ENCODE measurements at regions not wholly inside any gene's neighbourhood (a gene's known extent, or its start where the extent isn't known, plus 50 kb on each side); places are given as distances from the start of the nearest gene placed in this dataset.

DNA sequence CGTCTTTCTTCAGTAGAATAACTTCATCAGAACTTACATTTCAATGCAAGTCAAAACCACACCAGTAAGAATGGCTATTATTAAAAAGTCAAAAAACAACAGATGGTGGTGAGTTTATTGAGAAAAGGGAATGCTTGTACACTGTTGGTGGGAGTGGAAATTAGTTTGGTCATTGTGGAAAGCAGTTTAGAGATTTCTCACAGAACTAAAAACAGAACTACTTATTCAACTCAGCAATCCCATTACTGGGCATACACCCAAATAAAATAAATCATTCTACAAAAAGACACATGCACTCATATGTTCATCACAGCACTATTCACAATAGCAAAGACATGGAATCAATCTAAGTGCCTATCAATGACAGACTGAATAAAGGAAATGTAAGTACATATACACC, 231.2 kb downstream of the NHLRC3 start:
- TF ChIP-seq, protein P1, sequence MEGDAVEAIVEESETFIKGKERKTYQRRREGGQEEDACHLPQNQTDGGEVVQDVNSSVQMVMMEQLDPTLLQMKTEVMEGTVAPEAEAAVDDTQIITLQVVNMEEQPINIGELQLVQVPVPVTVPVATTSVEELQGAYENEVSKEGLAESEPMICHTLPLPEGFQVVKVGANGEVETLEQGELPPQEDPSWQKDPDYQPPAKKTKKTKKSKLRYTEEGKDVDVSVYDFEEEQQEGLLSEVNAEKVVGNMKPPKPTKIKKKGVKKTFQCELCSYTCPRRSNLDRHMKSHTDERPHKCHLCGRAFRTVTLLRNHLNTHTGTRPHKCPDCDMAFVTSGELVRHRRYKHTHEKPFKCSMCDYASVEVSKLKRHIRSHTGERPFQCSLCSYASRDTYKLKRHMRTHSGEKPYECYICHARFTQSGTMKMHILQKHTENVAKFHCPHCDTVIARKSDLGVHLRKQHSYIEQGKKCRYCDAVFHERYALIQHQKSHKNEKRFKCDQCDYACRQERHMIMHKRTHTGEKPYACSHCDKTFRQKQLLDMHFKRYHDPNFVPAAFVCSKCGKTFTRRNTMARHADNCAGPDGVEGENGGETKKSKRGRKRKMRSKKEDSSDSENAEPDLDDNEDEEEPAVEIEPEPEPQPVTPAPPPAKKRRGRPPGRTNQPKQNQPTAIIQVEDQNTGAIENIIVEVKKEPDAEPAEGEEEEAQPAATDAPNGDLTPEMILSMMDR (IDR thresholded peaks at IDR 0.05; ENCODE audit: low read depth, low read length, missing control alignments) = no peak
- no peak for DNase-seq (ENCODE audit: low read depth)
- H3K4me3 ChIP-seq (ENCODE audit: low read depth, low read length) = no peak overlapping the region

GRCh38 chr13:39272994-39273393, 234.7 kb downstream of the NHLRC3 start:
- TF ChIP-seq, protein P1 (IDR thresholded peaks at IDR 0.05; ENCODE audit: low read depth, low read length, missing control alignments) = no peak
- no peak overlapping the region for H3K4me3 ChIP-seq (ENCODE audit: low read depth, low read length)
- no peak for DNase-seq (ENCODE audit: low read depth)

DNA sequence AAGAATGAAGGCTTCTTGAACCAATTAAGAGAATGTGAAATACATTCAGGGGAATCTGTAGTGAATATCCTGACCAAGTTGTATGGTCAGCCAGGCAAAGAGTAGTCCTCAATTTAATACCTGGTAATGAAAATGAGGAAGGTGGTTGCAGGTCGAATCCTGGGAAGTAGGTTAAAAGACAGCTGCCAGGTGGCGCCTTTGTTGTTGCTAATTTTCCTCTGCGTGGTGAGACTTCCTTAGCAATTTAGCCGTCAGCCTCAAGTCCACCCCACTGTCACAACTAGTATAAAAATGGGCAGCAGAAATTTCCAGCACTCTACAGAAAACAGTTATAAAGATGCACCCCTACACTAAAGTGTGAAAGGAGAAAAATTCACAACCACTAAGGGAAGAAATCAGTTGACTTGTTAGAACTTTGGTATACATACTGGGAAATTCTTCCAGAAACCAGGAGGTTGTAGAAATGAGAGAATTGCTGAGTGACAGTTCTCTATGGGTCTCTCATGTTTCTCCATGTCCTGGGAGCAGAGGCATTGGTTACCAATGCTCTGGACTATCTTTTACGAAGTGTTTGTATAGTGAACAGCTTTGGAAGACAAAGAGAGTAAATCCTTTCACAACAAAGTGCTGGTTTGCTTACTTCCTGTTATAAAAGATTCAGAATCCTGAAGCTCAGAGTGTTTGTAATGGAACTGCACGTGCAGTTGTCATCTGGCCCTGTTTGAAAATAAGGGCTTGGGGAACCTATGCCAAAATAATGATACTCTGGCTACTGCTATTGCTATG, 235.9 kb downstream of the NHLRC3 start:
- no peak overlapping the region for H3K4me3 ChIP-seq (ENCODE audit: low read depth, low read length)
- TF ChIP-seq, protein P1 (IDR thresholded peaks at IDR 0.05; ENCODE audit: low read depth, low read length, missing control alignments) = peak; percentile 23
- DNase-seq (ENCODE audit: low read depth) = no peak

GRCh38 chr13:39274739-39275325, 236.6 kb downstream of the NHLRC3 start:
- TF ChIP-seq, protein P1 (IDR thresholded peaks at IDR 0.05; ENCODE audit: low read depth, low read length, missing control alignments) = no peak
- no peak overlapping the region for H3K4me3 ChIP-seq (ENCODE audit: low read depth, low read length)
- no peak for DNase-seq (ENCODE audit: low read depth)

GRCh38 chr13:39279077-39279476, 240.8 kb downstream of the NHLRC3 start:
- no peak overlapping the region for H3K4me3 ChIP-seq (ENCODE audit: low read depth, low read length)
- DNase-seq (ENCODE audit: low read depth) = no peak
- TF ChIP-seq, protein P1 (IDR thresholded peaks at IDR 0.05; ENCODE audit: low read depth, low read length, missing control alignments) = no peak

DNA sequence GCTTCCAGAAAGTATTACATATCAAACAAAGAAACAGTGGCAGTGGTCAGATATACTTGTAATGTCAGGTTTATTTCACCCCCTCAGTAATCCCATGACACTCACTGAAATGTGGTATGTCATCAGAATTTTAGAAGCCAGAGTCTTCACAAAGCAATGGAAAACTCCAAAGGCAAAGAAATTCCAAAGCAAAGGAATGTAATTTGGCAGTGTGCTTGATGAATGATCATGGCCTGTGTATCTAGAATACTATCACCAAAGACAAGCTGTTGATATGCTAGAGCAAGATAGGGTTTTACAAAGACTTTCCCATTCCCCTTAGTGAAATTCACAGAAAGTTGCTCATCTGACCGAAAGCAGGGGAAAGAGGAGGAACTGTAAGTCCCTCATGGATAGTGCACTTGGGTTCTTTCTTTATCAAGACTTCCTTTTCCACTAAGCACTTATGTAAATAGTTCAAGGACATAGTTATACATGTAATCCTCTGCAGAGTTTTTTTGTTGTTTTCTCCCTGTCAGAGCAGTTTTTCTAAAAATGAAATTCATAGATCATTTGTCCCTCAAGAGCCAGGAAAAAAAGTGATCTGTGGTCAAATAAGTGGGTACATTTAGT, 243.4 kb downstream of the NHLRC3 start:
- no peak for DNase-seq (ENCODE audit: low read depth)
- TF ChIP-seq, protein P1 (IDR thresholded peaks at IDR 0.05; ENCODE audit: low read depth, low read length, missing control alignments) = no peak
- H3K4me3 ChIP-seq (ENCODE audit: low read depth, low read length) = no peak overlapping the region

All from GM12864 (cell line).